Kidney (tissue), 13 donors: ENCODE measurements at regions not wholly inside any gene's neighbourhood (a gene's known extent, or its start where the extent isn't known, plus 50 kb on each side); places are given as distances from the start of the nearest gene placed in this dataset.

ENCODE experiments used
- DNase-seq, 5 donors: peaks; one replicate each; pipeline ENCODE4 v3.0.0-alpha.2; 2013 to 2020
- FAIRE-seq: peaks from 2 replicates; lab custom pipeline; 2012; peaks lifted over from hg19 to GRCh38; lab: Jason Lieb, UNC
- H3K27ac ChIP-seq, 2 donors: one replicate each; pipeline ENCODE4 v1.7.0; 2013; ENCODE audit warnings: low read depth in 2 of 2, low read length in 2 of 2, inconsistent platforms in 1 of 2
- H3K27me3 ChIP-seq: one replicate; pipeline ENCODE4 v1.7.1; 2013; ENCODE audit warnings: low read length, inconsistent platforms; ENCODE audit not compliant: control insufficient read depth, insufficient read depth
- H3K36me3 ChIP-seq, 3 donors: one replicate each; pipeline versions ENCODE4 v1.7.0 to v1.7.1; 2013; ENCODE audit warnings: low read length in 3 of 3, control low read depth in 1 of 3, inconsistent platforms in 1 of 3; ENCODE audit not compliant: insufficient read depth in 3 of 3, control insufficient read depth in 2 of 3
- H3K4me1 ChIP-seq, 3 donors: one replicate each; pipeline versions ENCODE4 v1.7.0 to v1.7.1; 2013; ENCODE audit warnings: low read length in 3 of 3, inconsistent platforms in 1 of 3, low read depth in 1 of 3; ENCODE audit not compliant: control insufficient read depth in 2 of 3, insufficient read depth in 2 of 3
- H3K4me3 ChIP-seq, 3 donors: one replicate each; pipeline versions ENCODE4 v1.7.0 to v1.8.1; 2013; ENCODE audit warnings: low read length in 3 of 3, control low read depth in 1 of 3, inconsistent platforms in 1 of 3
- H3K9ac ChIP-seq, 3 donors: one replicate each; pipeline versions ENCODE4 v1.7.0 to v1.7.1; 2013; ENCODE audit warnings: low read length in 3 of 3, control low read depth in 1 of 3, inconsistent platforms in 1 of 3
- H3K9me3 ChIP-seq, 3 donors: one replicate each; pipeline versions ENCODE4 v1.7.0 to v1.7.1; 2013; ENCODE audit warnings: low read length in 3 of 3, control low read depth in 1 of 3, inconsistent platforms in 1 of 3; ENCODE audit not compliant: control insufficient read depth in 2 of 3, insufficient read depth in 1 of 3
- CTCF ChIP-seq: IDR thresholded peaks from 3 replicates; pipeline ENCODE4 v1.5.1; 2012; ENCODE audit warnings: mild to moderate bottlenecking, moderate library complexity, borderline replicate concordance; ENCODE audit not compliant: insufficient read depth; ENCODE audit errors: extremely low read depth
- intact Hi-C: fragments of 100-400 bp; cut with DNase I; formaldehyde crosslinking; loops from one replicate; pipeline ENCODE4 v1.11.1; 2022
- donor health status: control.
- donor health status: control.
- donor health status: control.
- donor health status: control.
- donor health status: control.
- donor health status: DM: yes; HTN: yes; CAD: no.
- donor health status: Normal renal cell carcinoma (clear cell type).

GRCh38 chr17:14737984-14738651 lies 437.2 kb downstream of the HS3ST3B1 start:
- Histone ChIP-seq H3K27me3 (no peaks in the 10 kb centered on the region), H3K9ac (no peak overlapping the region), H3K36me3 (no peaks in the 10 kb centered on the region), H3K4me3 (no peak overlapping the region), H3K9me3 (no peaks in the 10 kb centered on the region), H3K4me1 (no peaks in the 10 kb centered on the region), H3K27ac (no peak overlapping the region)
- intact Hi-C loops = no loop called here
- no peak for TF ChIP-seq CTCF
- FAIRE-seq (no peak), DNase-seq (peak in 1 of 5 donors; percentile 72)

DNA sequence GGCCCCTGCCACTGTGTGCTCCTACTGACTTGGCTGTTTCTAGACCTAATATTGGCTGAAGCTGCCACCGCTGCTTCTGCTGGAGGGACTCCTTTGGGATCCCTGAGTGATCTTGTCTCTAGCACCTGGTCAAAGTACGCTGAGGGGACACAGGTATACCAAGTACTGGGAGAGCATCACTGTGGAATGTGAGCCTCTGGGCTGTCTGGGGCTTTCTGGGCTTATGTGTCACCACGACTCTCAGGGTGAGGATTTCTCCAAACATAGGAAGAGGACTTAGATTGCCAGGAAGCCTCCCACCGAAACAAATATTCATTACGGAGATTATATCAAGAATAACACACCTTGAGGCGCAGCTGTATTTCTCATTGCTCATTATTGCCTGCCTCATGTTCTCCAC lies 435.8 kb downstream of the HS3ST3B1 start:
- Histone ChIP-seq H3K27ac (no peak overlapping the region), H3K4me1 (no peaks in the 10 kb centered on the region), H3K36me3 (no peaks in the 10 kb centered on the region), H3K9me3 (no peaks in the 10 kb centered on the region), H3K4me3 (no peak overlapping the region), H3K9ac (no peak overlapping the region), H3K27me3 (no peaks in the 10 kb centered on the region)
- FAIRE-seq (no peak), DNase-seq (no peak)
- intact Hi-C loops = no loop called here
- TF ChIP-seq CTCF = no peak

DNA sequence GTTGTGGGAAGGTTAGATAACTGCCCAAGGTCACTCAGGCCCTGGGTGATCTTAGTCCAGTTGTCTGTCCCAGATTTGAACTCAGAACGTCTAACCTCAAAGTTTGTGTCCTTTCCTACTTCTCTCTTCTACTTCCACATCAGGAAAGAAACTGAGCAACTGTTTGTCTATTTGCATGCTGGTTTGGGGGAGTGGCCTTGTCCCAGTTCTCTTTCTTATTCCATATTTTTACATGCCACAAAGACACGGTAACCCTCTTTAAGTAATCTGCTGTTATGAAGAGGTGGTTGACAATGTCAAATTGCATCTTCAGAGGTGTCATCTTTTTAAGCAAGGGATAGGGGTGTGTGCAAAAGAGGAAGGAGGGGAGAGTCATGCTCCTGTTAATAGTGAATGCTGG lies 432.5 kb downstream of the HS3ST3B1 start:
- no peaks in the 10 kb centered on the region for H3K9me3 ChIP-seq
- intact Hi-C loops = no loop called here
- H3K27me3 ChIP-seq = no peaks in the 10 kb centered on the region
- DNase-seq (no peak), FAIRE-seq (no peak)
- no peak overlapping the region for H3K27ac ChIP-seq
- no peaks in the 10 kb centered on the region for H3K4me1 ChIP-seq
- H3K4me3 ChIP-seq = no peak overlapping the region
- H3K9ac ChIP-seq = no peak overlapping the region
- no peak for TF ChIP-seq CTCF
- no peaks in the 10 kb centered on the region for H3K36me3 ChIP-seq

GRCh38 chr17:14732211-14732610 lies 431.3 kb downstream of the HS3ST3B1 start:
- Histone ChIP-seq H3K4me1 (no peaks in the 10 kb centered on the region), H3K36me3 (no peaks in the 10 kb centered on the region), H3K4me3 (no peak overlapping the region), H3K27ac (no peak overlapping the region), H3K9ac (no peak overlapping the region), H3K27me3 (no peaks in the 10 kb centered on the region), H3K9me3 (no peaks in the 10 kb centered on the region)
- no peak for DNase-seq
- intact Hi-C loops = no loop called here
- TF ChIP-seq CTCF = no peak
- no peak for FAIRE-seq
